Dedifferentiated amniotic fluid mesenchymal stem cell (primary cell): ENCODE measurements at regions not wholly inside any gene's neighbourhood (a gene's known extent, or its start where the extent isn't known, plus 50 kb on each side); places are given as distances from the start of the nearest gene placed in this dataset.
"Not testable (repeated sequence)": the region's sequence is repeated elsewhere in the genome, so short reads cannot be mapped to it uniquely, and the experiment has no call there.

ENCODE experiments used
- DNase-seq: peaks from one replicate; pipeline ENCODE4 v3.0.0-alpha.2; 2016; ENCODE audit errors: extremely low spot score

DNA sequence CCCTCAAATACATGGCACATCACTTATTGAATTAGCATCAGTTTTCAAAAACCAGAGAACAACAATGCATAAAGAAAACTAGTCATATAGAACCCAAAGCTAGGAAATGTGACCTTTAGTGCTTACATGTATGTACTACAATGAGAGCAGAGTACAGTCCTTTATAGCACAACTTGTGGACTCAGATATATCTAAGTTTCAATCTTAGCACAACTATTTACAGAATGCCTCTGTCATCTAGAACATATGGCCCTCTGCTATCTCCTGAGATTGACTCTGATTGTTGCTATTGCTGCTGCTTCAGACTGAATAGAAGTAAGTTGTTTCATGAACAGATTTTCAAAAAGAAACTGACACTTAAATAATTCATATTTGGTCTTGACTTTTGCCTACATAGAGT lies 1536.2 kb downstream of the EFNA5 start:
- no peak for DNase-seq

DNA sequence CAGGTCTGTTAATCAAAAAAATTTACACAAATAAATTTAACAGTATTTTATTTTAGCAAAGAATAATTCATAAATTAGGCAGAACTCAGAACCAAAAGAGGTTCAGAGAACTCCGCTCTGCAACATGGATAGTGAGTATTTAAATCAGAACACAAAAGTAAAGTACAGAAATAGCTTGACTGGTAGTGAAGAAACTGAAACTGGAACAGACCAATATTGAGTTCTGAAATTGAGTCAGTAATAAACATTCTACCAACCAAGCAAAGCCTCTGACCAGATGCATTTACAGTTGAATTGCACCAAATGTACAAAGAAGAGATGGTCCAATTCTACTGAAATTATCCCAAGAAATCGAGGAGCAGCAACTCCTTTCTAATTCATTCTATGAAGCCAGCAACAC lies 1542.8 kb downstream of the EFNA5 start:
- DNase-seq, result no peak

DNA sequence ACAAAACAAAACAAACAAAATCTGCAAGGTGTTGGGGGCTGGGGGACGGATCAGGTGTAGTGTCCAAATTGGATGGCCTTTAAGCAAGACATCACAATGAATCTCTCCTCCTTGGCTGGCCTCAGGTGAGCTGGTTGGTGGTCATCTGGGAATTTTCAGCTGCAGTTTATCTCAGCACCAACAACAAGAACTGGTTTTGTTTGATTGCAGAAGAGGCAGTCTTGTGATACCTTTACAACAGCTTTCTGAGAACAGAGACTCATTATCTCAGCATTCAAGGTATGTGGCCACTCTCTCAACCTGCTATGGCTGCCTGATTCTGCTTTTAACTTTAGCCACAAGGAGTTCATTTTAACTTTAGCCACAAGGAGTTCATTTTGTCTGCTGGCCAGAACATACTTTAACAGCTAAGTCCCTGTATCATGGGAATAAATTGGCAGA lies 1543.4 kb downstream of the EFNA5 start:
- no peak for DNase-seq

DNA sequence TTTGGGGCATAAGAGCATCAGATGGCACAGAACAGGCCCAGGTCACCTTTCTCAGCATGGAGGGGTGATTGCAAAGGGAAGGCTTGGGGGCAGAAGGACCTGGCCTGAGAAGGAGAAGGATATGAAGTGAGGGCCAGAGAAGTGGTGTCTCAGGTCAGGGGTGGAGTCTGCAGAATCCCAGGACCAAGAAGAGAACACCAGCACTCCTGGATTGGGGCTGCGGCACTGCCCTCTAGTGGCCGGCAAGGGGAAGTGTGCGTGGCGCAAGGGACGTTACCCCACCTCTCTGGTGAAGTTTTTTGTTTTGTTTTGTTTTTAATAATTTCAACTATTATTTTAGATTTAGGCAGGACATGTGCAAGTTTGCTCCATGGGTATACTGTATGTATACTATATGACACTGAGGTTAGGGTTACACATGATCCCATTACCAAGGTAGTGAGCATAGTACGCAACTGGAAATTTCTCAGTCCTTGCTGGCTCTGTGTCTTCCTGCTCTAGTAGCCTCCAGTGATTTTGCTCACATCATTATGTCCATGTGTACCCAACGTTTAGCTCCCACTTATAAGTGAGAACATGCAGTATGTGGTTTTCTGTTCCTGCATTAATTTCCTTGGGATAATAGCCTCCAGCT lies 1548.6 kb downstream of the EFNA5 start:
- DNase-seq, result no peak

DNA sequence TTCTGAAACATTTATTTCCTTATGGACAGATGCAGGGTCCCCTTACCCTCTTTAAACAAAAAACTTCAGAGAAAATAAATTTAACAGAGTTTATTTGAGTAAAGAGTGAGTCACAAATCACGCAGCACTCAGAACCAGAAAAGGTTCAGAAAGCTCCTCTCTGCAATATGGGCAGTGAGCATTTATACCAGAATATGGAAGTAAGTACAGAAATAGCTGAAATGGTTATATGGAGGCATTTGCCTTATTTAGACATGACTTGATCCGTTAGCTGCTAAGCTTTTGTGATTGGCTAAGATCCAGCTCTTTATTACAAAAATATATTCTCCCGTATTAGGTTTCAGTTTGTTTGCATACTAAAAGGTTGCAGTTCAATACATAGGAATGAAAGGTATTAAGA lies 1554.1 kb downstream of the EFNA5 start:
- peak; percentile 44 for DNase-seq

DNA sequence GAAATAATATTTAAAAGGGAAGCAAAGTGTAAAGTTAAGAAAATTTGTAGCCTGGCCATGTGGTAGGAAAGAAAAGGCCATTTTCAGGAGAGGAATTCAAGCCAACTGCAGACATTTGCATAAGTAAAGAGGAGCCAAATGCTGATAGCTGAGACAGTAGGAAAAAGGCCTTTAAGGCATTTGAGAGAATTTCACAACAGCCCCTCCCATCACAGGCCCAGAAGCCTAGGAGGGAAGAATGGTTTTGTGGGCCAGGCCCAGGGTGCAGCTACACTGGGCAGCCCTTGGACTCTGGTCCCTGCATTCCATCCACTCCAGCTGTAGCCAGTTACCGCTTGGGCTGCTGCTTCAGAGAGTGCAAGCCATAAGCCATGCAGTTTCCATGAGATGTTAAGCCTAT lies 1556.8 kb downstream of the EFNA5 start:
- DNase-seq, result no peak

DNA sequence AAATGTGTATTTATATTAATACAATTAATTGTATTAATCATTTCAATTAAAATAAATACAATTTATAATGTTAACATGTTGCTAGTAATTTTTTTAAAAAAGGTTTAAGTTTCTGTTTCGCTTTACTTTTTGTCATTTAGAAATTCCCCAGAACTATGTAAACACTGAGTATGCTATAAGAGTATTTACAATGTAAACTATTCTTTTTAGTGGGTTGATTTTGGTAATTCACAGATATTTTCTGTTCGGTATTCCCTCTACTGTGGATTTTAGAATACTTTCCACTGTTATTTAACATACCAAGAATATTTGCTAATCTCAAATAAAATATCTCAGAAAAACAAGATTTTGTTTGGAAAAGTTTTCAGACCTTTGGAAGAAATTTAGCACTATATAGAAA lies 1564.4 kb downstream of the EFNA5 start:
- peak; percentile 54 for DNase-seq

DNA sequence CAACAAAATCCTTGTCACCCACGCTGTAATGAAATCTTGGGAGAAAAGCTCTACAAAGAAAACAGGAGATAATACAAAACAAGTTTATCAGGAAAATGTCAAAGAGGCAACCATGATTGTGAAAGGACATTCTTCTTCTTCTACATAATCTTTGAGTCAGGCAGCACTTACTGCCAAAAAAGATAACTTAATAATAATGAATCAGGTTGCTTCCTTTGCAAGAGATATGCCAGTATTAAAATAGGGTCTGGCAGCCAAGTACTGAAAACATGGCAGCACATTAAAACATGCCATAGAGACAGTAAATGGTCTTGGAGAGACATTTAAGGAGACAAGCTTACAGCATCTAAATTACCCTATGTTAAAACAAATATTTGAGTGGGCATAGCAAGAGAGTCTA lies 1573.4 kb downstream of the EFNA5 start:
- DNase-seq, result no peak

DNA sequence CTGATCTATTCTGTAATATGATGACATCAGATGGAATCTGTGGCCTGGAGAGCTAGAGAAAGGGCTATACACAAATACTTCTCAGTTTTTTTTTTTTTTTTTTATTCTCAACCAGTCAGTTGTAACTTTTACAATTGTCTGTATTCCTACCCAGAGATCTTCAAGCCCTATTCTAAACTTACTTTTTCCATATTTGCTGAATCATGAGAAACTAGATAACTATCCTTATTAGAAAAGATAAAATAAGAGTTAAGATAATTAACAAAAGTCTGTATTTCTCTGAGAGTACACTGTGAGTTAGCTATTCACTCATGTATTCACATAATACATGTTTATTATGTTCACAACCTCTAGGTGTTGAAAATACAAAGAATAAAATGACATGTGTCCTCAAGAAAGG lies 1575.9 kb downstream of the EFNA5 start:
- DNase-seq, result no peak

DNA sequence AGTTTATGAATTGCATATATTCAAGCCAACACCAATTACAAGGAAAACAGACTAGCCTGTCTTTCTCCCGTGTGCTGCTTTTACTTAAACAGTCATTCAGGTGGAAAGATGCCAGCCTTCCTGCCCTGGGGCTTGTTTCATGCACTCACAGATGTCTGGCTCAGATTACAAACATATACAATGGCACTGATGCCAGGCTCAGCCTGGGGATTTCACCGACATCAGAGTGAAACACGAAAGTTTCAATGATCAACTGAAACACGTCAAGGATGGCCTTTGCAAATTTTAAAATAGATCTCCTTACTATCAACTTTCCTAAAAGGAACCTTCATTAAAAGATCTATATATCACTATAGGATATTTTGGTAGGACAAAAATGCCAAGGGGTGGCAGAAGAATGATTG lies 1576.5 kb downstream of the EFNA5 start:
- peak; percentile 93 for DNase-seq

DNA sequence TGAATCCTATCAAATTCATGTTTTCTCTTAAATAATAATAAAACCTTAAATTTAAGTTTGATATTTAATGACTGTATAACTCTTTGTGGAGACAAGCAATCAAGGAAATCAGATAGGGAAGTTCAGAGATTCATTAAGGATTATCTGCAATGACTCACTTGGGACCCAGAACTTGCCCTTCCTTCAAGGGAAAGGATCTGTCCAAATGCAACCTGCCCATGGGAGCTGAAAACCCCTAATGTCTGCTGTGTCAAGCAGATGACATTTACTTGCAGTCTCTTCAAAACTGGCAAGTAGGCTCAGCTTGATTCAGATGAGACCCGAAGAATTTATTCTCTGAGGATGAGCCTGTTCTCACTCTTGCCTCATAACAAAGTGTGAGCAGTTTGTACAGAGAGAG lies 1577.6 kb downstream of the EFNA5 start:
- DNase-seq, result no peak

DNA sequence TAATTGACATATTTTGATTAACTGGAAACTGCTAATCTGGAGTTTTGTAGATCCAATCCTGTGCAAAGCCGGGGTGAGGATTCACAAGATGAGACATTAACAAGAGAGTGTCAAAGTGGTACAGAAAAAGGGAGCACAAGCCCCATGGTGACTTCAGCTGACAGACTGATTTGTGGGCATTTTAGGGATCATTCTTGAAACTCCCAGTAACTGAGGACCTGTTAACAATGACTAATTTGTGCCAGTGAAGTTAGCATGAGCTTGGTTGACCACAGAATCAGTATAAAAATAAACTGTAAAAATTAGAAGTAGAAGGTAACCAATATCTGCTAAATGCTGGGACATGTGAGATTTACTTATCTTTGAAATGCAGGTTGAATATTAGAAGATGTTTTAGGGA lies 1578.3 kb downstream of the EFNA5 start:
- DNase-seq, result no peak

DNA sequence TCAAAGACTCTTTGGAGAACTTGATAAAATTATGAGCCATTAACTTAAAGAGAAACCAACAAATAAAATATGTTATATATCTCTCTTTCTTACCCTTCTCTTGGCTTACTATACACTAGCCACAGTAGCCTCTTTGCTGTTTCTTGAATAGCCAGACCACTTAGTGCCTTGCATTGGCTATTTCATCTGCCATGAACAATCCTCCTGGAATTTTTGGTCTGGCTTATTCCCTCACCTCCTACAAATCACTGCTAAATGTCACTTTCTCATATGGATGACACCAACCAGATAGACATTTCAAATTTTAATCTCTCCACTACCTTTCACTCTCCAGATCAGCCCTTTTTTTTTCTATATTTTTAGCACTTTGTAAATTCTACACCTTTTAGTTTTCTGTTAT lies 1581.7 kb downstream of the EFNA5 start:
- DNase-seq, result no peak

DNA sequence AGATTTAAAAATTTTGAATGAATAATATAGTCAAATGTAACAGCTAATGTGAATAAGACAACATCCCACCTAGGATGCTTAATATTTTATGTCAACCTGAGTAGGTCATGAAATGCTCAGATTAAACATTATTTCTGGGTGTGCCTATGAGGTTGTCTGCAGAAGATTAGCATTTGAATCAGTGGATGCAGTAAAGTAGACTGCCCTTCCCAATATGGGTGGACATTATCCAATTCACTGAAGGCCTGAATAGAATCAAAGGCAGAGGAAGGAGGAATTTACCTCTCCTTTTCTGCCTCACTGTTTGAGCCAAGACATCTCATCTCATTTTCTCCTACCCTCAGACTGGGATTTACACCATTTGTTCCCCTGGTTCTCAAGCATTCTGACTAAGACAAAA lies 1582.3 kb downstream of the EFNA5 start:
- no peak for DNase-seq

DNA sequence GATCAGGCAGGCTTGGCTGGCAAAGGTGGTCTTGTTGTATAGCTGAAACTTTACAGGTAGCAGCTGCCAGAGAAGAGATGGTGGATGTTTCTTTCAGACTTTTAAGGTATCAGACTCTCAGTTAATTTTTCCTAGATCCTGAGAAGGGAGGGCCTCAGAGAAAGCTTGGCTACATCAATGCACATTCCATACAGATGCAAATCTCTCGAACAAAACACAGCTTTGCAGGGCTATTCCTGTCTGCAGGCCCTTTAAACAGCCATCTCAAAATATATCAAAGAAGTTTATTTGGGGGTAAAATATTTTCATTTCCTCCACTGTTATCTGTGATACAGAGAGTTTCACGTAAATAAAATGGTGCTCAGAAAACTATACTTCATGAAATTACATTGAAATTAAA lies 1584.4 kb downstream of the EFNA5 start:
- DNase-seq, result no peak

DNA sequence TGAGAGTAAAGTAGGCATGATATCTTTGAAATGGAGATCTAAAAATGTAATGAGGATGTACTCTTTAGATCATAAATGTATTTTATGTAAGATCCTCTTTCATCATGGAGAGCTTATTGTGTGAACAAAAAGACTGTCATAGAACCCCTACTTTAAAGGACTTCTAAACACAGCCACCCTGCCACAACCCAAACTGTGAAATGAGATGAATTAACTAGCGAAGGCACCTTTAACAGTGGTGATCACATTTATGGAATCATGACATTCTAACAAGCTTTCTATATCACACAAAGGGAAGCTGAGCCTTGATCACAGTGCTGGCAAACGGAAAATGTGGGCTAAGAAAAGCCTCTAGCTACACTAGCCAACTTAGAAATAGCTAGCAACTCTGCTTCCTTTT lies 1585.2 kb downstream of the EFNA5 start:
- DNase-seq, result no peak

DNA sequence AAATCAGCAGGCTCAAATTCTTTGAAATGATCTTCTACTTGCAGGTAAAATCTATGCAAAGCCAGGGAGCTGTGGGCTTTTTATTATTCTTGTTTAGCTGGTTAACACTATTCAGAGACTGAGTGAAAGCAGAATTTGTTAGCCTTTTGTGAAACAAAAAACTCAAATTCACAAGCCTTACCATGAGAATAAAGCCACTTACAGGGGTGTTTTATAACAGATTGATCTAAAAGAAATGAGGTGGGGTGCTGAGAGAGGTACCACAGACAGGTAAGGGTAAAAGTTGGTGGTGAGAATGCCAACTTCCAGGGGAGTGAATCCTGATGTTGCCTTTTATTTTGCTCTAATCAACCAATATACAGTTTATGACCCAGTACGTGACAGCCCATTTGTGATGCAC lies 1585.6 kb downstream of the EFNA5 start:
- no peak for DNase-seq

DNA sequence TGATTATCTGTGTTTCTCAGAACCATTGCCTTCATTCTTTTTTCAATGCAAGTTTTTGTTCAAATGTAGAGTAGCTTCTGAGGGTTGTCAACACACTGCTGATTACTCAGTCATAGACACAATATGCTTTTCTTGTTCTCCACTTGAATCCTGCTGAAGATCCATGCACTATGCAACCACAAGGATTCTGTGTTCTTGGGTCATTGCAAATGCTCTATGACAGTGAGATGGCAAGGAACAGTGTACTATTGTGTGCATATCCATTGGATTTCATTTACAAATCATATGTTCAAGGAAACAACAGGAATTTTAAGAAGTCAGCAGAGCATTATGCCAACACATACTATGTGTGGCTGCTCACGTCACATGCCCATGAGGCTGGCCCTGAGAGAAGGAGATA lies 1590.2 kb downstream of the EFNA5 start:
- no peak for DNase-seq

DNA sequence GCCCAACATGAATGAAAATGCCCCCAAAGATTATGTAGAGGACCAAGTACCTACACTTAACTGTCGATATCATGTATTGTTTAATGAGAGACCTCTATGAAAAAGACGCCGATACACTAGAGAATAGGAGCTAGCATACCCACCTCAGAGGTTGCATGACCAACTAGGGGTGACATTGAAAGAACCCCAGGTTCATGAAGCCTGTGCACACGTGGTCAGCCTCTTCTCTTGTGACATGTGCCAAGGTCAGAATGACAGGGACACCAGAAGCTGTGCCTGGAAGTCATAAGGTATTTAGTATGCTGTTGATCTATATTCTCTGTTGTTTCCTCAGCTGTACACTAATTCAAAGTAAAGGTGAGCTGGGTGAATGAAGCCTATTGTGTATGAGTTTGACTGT lies 1594.1 kb downstream of the EFNA5 start:
- DNase-seq, result no peak

DNA sequence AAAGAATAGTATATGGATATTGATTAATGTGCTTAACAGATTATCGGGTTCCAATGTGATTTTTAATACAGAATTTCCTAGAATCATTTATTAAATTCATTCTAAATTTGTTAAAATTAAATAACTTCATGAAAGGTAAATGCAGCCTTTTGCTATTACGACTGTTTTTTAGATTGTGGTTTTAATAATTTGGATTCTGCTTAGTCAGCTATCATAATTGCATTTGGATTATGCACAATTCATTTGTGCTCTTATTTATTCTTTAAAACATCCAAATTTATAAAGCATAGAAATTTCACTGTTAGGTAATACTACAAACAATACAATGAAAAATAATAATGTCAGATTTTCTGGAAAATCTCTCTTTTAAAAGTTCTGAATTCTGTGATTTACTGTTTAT lies 1598.5 kb downstream of the EFNA5 start:
- DNase-seq, result no peak

DNA sequence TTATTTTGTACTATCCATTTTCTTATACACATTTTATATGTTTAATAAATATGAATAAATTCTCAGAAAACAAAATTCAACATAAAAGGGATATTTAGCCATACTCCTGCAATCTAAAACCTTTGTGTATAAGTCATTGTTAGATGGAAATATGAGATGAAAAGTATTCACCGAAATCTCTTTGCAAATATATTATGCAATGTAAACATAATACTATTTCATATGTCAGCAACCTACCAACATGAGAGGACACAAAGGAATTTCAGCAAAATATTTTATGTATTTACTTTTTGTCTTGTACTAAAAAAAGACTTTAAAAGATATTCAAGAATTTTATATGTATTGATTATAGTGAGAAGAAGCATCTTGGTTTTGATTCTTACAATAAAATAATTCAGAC lies 1623.4 kb downstream of the EFNA5 start:
- DNase-seq, result no peak

DNA sequence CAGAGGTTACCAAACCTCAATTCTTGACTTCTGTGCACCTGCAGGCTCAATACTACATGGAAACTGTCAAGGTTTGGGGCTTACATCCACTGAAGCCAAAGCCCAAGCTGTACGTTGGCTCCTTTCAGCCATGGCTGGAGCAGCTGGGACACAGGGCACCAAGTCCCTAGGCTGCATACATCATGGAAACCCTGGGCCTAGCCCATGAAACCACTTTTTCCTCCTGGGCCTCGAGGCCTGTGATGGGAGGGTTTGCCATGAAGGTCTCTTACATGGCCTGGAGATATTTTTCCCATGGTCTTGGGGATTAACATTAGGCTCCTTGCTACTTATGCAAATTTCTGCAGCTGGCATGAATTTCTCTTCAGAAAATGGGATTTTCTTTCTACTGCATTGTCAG lies 1638.7 kb downstream of the EFNA5 start:
- not testable (repeated sequence) for DNase-seq

DNA sequence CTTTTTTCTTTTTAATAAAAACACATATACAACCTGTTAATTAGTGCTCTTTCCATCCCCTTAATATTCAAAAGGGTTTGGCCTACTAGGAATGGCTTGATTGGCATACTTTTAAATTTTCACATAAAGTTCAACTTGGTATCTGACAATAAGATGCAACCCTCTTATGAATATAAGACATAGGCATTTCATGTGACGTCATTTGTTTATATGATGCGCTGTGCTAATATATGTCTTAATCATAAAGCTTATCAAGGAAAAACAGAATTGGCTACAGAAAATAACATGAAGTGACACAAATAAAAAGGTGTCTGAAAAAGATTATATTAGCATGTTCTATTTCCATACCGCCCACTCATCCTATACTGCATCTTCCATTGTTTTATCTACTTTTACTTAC lies 1642.4 kb downstream of the EFNA5 start:
- DNase-seq, result no peak

DNA sequence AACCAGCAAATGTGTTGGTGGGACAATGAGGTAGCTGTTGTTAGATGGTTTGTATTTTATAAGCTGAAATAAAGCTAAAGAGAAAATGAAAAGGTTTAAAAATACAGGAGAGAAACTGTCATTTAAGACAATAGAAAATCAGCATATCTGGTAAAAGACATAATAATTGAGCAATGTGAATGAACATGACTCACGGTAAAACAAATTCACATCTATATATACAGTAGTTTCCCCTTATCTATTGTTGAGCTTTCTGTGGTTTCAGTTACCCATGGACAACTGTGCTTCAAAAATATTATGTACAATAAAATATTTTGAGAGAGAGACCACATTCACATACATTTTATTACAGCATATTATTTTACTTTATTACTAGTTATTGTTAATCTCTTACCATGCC lies 1649.8 kb downstream of the EFNA5 start:
- DNase-seq, result no peak

DNA sequence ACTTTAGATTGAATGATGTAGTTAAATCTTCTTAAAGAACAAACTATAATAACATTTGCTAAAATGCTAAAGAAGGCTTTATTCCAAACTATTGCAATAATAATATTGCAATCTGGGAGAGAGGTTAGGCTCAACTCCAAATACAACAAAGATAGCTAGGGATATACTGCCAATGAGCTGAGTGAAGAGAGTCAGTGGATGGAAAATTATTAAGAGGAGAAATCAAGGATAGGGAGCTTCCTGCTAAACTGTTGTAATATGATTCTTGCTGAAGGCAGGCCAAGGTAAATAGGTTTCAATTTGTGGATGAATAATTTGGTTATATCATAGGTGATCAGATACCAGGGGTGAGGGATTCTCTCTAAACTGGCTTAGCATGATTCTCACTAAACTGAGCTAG lies 1651.5 kb downstream of the EFNA5 start:
- DNase-seq, result peak; percentile 53
